NCI-H748 treated with DMSO at 0.1 percent for 48 hours (cell line): ENCODE measurements at regions not wholly inside any gene's neighbourhood (a gene's known extent, or its start where the extent isn't known, plus 50 kb on each side); places are given as distances from the start of the nearest gene placed in this dataset.

Experiments used
- DNase-seq: peaks from one replicate; lab custom pipeline; 2025; lab: John Stamatoyannopoulos, UW

- no peak for DNase-seq
These were observed 317.6 kb upstream of the CNKSR2 start for GRCh38 chrX:21056622-21057021.

GRCh38 chrX:21047034-21047455 lies 327.2 kb upstream of the CNKSR2 start:
- no peak for DNase-seq

- no peak for DNase-seq
These were observed 359.9 kb upstream of the CNKSR2 start for GRCh38 chrX:21014326-21014725.

- DNase-seq, result no peak
These were observed 369.4 kb upstream of the CNKSR2 start for GRCh38 chrX:21004835-21005234.

- DNase-seq, result no peak
These were observed 378.4 kb upstream of the CNKSR2 start for GRCh38 chrX:20995829-20996228.

GRCh38 chrX:20989361-20989760 lies 384.9 kb upstream of the CNKSR2 start:
- no peak for DNase-seq

GRCh38 chrX:20988804-20989203 lies 385.4 kb upstream of the CNKSR2 start:
- no peak for DNase-seq

GRCh38 chrX:20988118-20988517 lies 386.1 kb upstream of the CNKSR2 start:
- DNase-seq, result no peak

GRCh38 chrX:20980426-20980825 lies 393.8 kb upstream of the CNKSR2 start:
- DNase-seq, result no peak

- no peak for DNase-seq
These were observed 399.9 kb upstream of the CNKSR2 start for GRCh38 chrX:20974326-20974725.

GRCh38 chrX:20973038-20973437 lies 401.2 kb upstream of the CNKSR2 start:
- no peak for DNase-seq

GRCh38 chrX:20971250-20971649 lies 403.0 kb upstream of the CNKSR2 start:
- no peak for DNase-seq

GRCh38 chrX:20969565-20969964 lies 404.7 kb upstream of the CNKSR2 start:
- no peak for DNase-seq

- DNase-seq, result no peak
These were observed 405.2 kb upstream of the CNKSR2 start for GRCh38 chrX:20968996-20969395.

GRCh38 chrX:20967725-20968124 lies 406.5 kb upstream of the CNKSR2 start:
- peak; percentile 88 for DNase-seq

GRCh38 chrX:20965270-20966044 lies 408.8 kb upstream of the CNKSR2 start:
- peak; percentile 64 for DNase-seq

GRCh38 chrX:20954014-20954413 lies 420.2 kb upstream of the CNKSR2 start:
- DNase-seq, result no peak

- no peak for DNase-seq
These were observed 422.0 kb upstream of the CNKSR2 start for GRCh38 chrX:20952180-20952579.

GRCh38 chrX:20951016-20951810 lies 423.0 kb upstream of the CNKSR2 start:
- no peak for DNase-seq

GRCh38 chrX:20947411-20947912 lies 426.8 kb upstream of the CNKSR2 start:
- no peak for DNase-seq

- DNase-seq, result no peak
These were observed 460.5 kb upstream of the CNKSR2 start for GRCh38 chrX:20913760-20914159.

GRCh38 chrX:20906571-20906970 lies 467.6 kb upstream of the CNKSR2 start:
- DNase-seq, result no peak

GRCh38 chrX:20884565-20884964 lies 489.7 kb upstream of the CNKSR2 start:
- no peak for DNase-seq
